ENCODE measurements at regions not wholly inside any gene's neighbourhood (a gene's known extent, or its start where the extent isn't known, plus 50 kb on each side); places are given as distances from the start of the nearest gene placed in this dataset.

GRCh38 chr10:90018819-90019218, 317.4 kb downstream of the KIF20B start:
- TF ChIP-seq CTCF (IDR thresholded peaks at IDR 0.05 in 4 of 5, conservative IDR thresholded peaks at IDR 0.05 in 1 of 5) (no peak), POLR2A (IDR thresholded peaks at IDR 0.05) (no peak)

All from gastrocnemius medialis (tissue), 4 donors.